Endothelial cell of umbilical vein (primary cell): ENCODE measurements at regions not wholly inside any gene's neighbourhood (a gene's known extent, or its start where the extent isn't known, plus 50 kb on each side); places are given as distances from the start of the nearest gene placed in this dataset.

ENCODE experiments used
- CTCF ChIP-seq, 2 donors: IDR thresholded peaks; 1 replicate in 1 of 2; 2 replicates in 1 of 2; pipeline ENCODE4 v1.5.1; 2011; ENCODE audit warnings: low read length in 2 of 2, mild to moderate bottlenecking in 2 of 2, moderate library complexity in 2 of 2, control low read depth in 1 of 2, inconsistent platforms in 1 of 2, low read depth in 1 of 2; ENCODE audit not compliant: insufficient read depth in 1 of 2; ENCODE audit errors: extremely low read depth in 1 of 2
- MAX ChIP-seq: IDR thresholded peaks from 2 replicates; pipeline ENCODE4 v1.6.1; 2011; ENCODE audit not compliant: insufficient read depth, insufficient read length

GRCh38 chr17:68658999-68659780, 58.0 kb upstream of the FAM20A start:
- TF ChIP-seq MAX = no peak
- TF ChIP-seq CTCF (IDR thresholded peaks at IDR 0.05; ENCODE audit: extremely low read depth in 1 of 2, insufficient read depth in 1 of 2, low read depth in 1 of 2, low read length in 2 of 2) = no peak
